GM18520 (cell line): ENCODE measurements at regions not wholly inside any gene's neighbourhood (a gene's known extent, or its start where the extent isn't known, plus 50 kb on each side); places are given as distances from the start of the nearest gene placed in this dataset.
"Not testable (repeated sequence)": the region's sequence is repeated elsewhere in the genome, so short reads cannot be mapped to it uniquely, and the experiment has no call there.

Source experiments
- ATAC-seq: cut with Tn5 transposase; IDR thresholded peaks from one replicate; pipeline ENCODE4 v1.9.1; 2021; ENCODE audit not compliant: unreplicated experiment

GRCh38 chr3:56957522-56957921, 102.9 kb upstream of the SPATA12 start:
- ATAC-seq: no peak

GRCh38 chr3:56956906-56957305, 103.6 kb upstream of the SPATA12 start:
- no peak for ATAC-seq

GRCh38 chr3:56955492-56956111, 104.9 kb upstream of the SPATA12 start:
- ATAC-seq: no peak

GRCh38 chr3:56954125-56954524, 106.3 kb upstream of the SPATA12 start:
- ATAC-seq: no peak

- ATAC-seq: no peak
Measured at GRCh38 chr3:56952846-56953245, 107.6 kb upstream of the SPATA12 start.

- no peak for ATAC-seq
Measured at GRCh38 chr3:56952061-56952460, 108.4 kb upstream of the SPATA12 start.

- ATAC-seq: no peak
Measured at GRCh38 chr3:56951366-56951765, 109.1 kb upstream of the SPATA12 start.

- ATAC-seq: not testable (repeated sequence)
Measured at GRCh38 chr3:56945378-56945777, 115.1 kb upstream of the SPATA12 start.

- ATAC-seq: no peak
Measured at GRCh38 chr3:56942523-56942922, 117.9 kb upstream of the SPATA12 start.

- ATAC-seq: no peak
Measured at GRCh38 chr3:56940976-56941375, 119.5 kb upstream of the SPATA12 start.

- no peak for ATAC-seq
Measured at GRCh38 chr3:56940321-56940720, 120.1 kb upstream of the SPATA12 start.

- no peak for ATAC-seq
Measured at GRCh38 chr3:56939834-56940233, 120.6 kb upstream of the SPATA12 start.

GRCh38 chr3:56938530-56938929, 121.9 kb upstream of the SPATA12 start:
- ATAC-seq: no peak

GRCh38 chr3:56937580-56937979, 122.9 kb upstream of the SPATA12 start:
- ATAC-seq: no peak

- ATAC-seq: no peak
Measured at GRCh38 chr3:56935811-56936210, 124.7 kb upstream of the SPATA12 start.

GRCh38 chr3:56934481-56934880, 126.0 kb upstream of the SPATA12 start:
- ATAC-seq: not testable (repeated sequence)

GRCh38 chr3:56933803-56934202, 126.7 kb upstream of the SPATA12 start:
- ATAC-seq: no peak

- no peak for ATAC-seq
Measured at GRCh38 chr3:56932866-56933265, 127.6 kb upstream of the SPATA12 start.

GRCh38 chr3:56931836-56932235, 128.6 kb upstream of the SPATA12 start:
- no peak for ATAC-seq

GRCh38 chr3:56930706-56931105, 129.0 kb upstream of the ARHGEF3 start:
- no peak for ATAC-seq

- ATAC-seq: no peak
Measured at GRCh38 chr3:56929809-56930615, 128.3 kb upstream of the ARHGEF3 start.

- no peak for ATAC-seq
Measured at GRCh38 chr3:56928379-56929068, 126.8 kb upstream of the ARHGEF3 start.
